ENCODE measurements at regions not wholly inside any gene's neighbourhood (a gene's known extent, or its start where the extent isn't known, plus 50 kb on each side); places are given as distances from the start of the nearest gene placed in this dataset.
"Not testable (repeated sequence)": the region's sequence is repeated elsewhere in the genome, so short reads cannot be mapped to it uniquely, and the experiment has no call there.

DNA sequence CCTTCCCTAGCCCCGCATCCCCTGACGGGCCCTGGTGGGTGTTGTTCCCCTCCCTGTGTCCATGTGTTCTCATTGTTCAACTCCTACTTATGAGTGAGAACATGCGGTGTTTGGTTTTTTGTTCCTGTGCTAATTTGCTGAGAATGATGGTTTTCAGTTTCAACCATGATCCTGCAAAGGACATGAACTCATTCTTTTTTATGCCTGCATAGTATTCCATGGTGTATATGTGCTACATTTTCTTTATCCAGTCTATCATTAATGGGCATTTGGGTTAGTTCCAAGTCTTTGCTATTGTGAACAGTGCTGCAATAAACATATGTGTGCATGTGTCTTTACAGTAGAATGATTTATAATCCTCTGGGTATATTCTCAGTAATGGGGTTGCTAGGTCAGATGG lies 65.7 kb upstream of the DCD start:
- not testable (repeated sequence) for DNase-seq

DNA sequence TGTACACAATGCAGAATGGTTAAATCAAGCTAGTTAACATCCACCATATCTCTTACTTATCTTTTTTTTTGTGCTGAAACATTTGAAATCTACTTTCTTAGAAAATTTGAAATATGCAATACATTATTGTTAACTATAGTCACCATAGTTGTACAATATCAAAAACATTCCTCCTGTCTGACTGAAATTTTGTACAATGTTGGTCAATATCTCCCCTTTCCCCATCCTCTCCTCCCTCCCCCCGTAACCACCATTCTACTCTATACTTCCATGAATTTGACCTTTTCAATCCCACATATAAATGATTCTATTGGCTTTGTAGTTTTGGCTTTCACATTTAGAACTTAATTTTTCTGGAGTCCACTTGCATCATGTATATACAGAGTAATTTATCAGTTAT lies 63.5 kb upstream of the DCD start:
- no peak for DNase-seq

DNA sequence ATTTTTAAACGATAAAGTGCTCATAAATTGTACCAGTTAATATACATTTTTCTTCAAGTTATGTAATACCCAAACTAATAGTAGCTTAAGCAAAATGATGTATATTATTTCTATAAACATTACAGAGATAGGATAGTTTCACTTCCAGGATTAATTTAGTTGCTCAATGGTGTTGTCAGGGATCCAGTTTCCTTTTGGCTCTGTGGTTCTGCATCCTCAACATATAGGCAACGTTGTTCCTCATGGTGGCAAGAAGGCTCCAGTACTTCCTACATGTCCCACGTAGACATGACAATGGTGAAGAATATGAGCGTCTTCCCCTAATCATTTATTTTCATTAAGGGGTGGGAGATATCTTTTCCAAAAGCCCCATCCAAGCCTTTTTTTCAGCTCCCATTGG lies 60.7 kb upstream of the DCD start:
- DNase-seq: no peak

DNA sequence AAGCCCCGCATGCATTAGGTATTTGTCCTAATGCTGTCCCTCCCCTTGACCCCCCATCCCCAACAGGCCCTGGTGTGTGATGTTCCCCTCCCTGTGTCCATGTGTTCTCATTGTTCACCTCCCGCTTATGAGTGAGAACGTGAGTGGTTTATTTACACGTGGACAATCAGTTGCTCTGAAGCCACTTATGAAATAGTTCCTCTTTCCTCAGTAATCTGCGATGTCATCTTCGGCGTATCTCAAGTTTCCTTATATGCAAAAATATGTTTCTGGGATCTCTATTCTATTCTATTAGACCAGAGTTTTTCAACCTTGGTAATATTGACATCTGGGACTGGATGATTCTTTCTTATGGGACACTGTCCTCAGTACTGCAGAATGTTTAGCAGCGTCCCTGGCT lies 56.0 kb upstream of the DCD start:
- no peak for DNase-seq

DNA sequence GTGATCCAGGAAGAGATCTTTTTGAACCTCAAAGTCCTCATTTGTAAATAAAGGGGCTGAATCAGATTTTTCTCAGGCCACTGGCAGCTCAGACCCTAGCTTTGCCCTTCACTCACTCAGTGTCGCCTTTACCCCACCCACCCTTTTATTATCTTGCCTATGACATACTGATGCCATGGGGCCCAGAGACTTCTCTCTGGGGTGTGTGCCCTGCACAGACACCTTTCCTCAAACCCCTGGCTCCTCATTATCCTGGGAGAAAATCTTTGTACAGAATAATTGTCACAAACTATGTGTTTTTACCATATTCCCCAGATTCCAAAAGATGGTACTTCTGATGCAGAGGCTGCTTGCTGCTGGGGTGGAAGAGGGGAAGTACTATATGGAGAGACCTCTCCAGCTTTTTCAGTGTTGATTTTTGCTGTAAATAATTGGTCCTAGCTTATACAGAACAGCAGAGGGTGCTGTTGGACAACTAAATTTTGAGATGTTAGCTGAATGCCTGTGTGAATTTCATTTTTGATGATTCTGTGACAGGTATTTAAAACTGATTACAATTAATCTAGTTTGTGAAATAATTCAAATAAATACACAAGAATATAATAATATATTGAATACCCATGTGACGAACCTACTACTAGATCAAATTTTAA lies 53.9 kb upstream of the DCD start:
- peak in 2 of 56 donors; percentile 4 to 15 for DNase-seq

DNA sequence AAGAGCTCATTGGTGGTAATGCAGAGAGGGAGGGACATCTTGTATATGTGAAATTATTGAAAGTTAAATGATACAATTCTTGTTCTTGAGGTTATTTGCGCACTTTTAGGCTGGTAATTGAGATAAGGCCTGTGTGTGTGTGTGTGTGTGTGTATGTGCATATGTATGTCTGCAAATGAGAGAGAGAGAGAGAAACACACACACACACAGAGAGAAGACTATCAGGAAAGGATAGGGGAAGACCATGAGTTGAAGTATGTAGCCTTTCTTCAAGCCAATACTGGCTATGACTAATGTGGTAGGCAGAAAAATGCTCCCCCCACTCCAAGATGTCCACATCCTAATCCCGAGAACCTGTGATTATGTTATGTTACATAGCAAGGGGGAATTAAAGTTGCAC lies 52.7 kb upstream of the DCD start:
- no peak for DNase-seq

DNA sequence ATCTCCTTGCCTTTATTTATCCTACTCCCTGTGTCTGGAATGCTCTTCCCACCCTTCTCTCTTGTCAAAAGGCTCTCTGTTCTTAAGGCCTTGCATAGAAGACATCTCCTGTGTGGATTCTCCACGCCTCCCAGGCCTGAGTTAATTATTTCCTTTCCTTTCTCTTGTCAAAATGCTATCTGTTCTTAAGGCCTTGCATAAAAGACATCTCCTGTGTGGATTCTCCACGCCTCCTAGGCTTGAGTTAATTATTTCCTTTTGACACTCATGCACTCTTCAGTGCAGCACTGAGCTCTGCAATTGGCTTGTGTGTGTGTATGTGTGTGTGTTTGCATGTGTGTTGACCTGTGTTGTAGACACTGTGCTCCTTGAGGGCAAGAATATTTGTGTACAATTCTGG lies 52.1 kb upstream of the DCD start:
- no peak for DNase-seq

Data from amygdala (tissue), 56 donors.